Anterior cingulate cortex (tissue), 58 donors: ENCODE measurements at regions not wholly inside any gene's neighbourhood (a gene's known extent, or its start where the extent isn't known, plus 50 kb on each side); places are given as distances from the start of the nearest gene placed in this dataset.

Experiments used
- DNase-seq, 58 donors: peaks; one replicate each; lab custom pipeline; 2025; lab: John Stamatoyannopoulos, UW

GRCh38 chr16:86181526-86181925, 282.6 kb downstream of the IRF8 start:
- DNase-seq, result no peak

GRCh38 chr16:86184185-86184584, 285.2 kb downstream of the IRF8 start:
- no peak for DNase-seq

DNA sequence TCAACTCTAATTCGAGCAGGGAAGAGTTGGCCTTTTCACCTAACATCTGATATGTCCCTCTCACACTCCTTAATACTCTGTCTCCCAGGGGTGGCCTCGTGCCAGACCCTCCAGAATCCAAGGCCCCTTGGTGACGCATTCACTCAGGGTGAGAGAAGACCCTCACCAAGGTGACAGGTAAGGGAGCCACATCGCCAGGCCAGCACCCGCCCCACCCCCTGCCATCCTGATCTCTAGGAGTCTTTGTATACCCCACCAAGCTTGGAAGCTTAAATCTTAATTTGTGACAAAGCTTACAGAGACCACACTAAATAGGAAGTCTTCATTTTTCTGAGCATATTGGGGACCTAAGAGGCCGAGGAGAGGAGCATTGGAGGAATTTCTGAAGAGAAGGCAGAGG, 286.1 kb downstream of the IRF8 start:
- no peak for DNase-seq

DNA sequence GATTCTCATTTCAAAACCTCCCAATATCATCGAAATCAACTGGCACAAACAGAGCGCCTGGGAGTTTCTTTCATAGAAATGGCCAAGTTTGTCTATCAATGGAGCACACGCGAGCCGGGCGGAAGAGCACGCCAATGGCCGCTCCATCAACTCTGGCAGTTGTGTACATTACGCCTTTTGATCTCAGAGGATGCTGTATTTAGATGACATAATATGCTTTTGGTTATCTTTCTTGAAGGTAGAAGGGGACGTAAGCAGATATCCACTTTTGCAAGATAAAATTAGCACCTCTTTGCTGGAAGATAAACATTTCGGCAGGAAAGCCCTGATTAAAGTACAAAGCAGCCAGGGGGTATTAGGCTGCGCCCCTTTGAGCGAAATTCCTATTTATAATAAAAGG, 287.4 kb downstream of the IRF8 start:
- DNase-seq, result no peak

- DNase-seq, result no peak
Observed at GRCh38 chr16:86189934-86190333, 291.0 kb downstream of the IRF8 start.

DNA sequence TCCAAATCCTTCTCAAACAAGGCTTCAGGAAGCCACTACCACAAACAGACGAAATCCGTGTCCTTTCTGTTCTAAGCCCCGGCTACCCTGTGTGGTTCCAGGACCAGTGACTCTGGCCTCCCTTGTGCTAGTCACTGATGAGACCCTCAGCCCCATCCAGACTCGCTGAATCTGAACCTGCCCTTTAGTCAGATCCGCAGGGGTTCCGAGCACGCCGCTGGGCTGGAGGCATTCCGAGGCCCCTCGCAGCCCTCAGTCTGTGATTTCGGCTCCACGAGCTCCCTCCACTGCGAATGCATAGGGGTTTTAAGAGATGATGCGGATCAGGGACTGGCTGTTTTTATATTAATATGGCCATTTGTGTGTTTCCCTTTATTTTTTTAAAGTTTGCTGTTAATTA, 292.7 kb downstream of the IRF8 start:
- DNase-seq, result no peak

DNA sequence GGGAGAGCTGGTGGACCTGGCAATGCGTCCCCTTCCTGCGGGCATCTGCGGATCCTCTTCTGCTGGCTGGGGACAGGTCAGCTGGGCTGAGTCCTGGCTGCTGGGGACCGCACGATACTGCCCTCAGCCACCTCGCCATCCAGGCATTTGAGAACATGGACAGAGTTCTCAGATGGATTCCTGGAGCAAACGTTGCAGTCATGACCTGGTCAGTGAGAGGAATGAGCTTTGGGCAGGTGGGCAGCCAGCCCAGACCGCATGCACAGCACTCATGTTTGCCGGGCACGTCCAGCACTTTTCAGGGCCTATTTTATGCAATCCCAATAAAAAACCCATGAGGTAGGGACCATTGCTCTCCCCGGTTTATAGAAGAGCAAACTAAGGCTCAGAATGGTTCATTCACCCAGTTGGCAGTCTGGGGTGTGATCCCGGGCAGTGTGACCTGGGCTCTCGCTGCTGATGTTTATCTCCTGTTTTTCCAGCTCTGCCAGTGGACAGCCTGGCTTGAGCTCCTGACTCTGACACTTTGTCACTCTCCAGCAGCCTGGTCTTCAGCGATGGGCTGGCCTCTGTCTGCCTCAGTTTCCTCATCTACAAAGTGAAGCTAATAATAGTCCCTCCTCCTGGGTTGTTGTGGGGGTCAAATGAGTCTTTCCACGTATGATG, 294.7 kb downstream of the IRF8 start:
- DNase-seq, result no peak

- DNase-seq, result no peak
Observed at GRCh38 chr16:86195863-86196630, 297.1 kb downstream of the IRF8 start.

- no peak for DNase-seq
Observed at GRCh38 chr16:86196687-86197391, 297.9 kb downstream of the IRF8 start.

GRCh38 chr16:86198206-86199118, 299.5 kb downstream of the IRF8 start:
- DNase-seq, result no peak

DNA sequence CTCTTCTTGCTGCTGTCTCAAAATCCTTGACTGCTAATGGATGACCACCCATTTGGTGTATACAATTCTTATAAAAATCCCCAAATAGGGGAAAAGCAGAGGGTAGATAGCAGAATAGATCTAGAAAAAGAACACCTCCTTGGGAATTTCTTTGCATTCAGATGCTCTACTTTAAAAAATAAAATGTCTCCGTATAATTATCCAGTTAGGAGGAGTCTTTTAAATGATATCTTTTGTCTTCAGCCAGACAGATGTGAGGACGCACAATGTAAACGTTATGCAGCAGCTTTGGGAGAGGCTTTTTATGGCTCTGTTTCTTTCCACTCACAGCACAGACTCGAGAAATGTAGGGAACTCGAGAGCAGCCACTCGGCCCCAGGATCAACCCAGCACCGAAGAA, 300.2 kb downstream of the IRF8 start:
- no peak for DNase-seq

GRCh38 chr16:86199871-86200695, 301.1 kb downstream of the IRF8 start:
- DNase-seq, result no peak

DNA sequence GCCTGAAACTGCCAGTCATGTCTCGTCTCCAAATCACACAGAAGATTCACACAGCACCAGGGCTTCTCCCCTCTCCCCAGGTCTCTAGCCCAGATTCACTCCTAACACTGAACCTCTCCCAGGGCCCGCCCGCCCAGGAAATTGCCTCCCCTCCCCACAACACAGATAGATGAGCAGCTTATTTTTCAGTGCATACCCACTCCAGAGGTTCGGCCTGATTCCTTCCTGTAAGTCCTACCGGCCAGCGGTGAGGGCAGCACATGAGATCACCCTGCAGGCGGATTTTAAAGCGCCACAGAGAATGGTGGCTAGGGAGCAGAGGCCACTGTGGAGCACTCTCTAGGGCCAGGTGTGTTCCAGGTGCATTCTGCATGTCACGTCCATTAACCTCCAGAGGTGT, 301.8 kb downstream of the IRF8 start:
- no peak for DNase-seq

DNA sequence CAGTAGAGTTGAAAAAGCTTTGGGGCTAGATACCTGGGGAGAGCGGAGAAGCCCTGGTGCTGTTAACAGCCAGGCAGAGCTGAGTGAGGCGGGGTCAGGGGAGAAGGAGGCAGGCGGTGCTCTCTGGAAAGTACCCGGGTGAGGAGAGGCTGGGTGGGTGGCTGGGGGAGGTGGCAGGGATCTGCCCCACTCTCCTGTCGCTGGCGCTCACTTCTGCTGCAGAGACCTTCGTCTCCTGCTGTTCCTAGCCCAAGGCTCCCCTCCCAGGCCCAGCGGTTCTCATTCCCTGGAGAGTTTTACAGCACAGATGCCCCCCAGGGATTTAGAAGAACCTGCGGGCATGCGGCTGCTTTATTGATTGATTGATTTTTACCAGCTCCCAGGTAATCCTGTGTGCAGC, 302.8 kb downstream of the IRF8 start:
- DNase-seq, result no peak

DNA sequence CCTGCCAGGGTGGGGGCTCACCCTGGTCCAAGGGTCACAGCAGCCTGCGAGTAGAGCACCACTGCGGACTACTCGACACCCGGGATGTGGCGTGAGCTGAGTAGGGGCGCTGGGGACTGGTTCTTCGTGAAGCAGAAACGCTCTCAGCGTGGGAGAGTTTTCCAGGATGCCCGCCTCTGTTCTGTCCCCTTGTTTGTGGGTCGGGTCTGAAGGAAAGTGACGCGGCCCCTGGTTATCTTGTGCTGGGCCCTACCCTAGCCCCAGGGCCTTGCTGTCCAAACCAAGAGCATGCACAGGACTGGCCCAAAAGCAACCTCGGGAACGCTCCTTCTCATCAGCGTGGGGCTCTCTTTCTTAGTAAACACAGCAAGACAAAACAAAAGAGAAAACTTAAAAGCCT, 303.3 kb downstream of the IRF8 start:
- DNase-seq, result no peak

DNA sequence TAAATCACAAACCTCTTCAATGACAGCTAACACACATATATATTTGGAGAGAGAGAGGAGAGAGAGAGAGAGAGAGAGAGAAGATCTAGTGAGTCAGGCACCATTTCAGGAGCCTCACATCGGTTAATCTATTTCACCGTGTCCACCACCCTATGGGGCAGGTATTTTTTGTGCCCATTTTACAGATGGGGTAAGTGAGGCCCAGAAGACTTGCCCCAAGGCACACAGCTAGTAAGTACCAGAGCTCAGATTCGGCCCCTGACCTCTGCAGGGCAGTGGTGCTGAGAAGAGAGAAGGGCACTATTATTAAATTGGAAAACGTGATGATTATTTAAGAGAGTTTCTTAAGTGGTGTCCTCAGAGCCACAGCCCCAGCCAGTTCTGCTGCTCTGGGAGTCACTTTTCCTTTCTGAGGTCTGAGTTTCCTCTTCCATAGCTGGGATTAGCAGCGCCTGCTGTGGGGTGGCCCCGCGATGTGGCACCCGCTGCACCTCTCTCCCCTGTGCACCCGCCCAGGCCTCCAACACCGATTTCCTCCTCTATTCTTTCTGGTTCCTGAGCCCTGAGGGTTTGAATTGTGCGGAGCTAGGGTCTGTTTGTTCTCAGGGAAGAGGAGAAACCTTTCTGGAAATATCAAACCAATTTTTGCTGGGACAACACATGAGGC, 303.9 kb downstream of the IRF8 start:
- no peak for DNase-seq

DNA sequence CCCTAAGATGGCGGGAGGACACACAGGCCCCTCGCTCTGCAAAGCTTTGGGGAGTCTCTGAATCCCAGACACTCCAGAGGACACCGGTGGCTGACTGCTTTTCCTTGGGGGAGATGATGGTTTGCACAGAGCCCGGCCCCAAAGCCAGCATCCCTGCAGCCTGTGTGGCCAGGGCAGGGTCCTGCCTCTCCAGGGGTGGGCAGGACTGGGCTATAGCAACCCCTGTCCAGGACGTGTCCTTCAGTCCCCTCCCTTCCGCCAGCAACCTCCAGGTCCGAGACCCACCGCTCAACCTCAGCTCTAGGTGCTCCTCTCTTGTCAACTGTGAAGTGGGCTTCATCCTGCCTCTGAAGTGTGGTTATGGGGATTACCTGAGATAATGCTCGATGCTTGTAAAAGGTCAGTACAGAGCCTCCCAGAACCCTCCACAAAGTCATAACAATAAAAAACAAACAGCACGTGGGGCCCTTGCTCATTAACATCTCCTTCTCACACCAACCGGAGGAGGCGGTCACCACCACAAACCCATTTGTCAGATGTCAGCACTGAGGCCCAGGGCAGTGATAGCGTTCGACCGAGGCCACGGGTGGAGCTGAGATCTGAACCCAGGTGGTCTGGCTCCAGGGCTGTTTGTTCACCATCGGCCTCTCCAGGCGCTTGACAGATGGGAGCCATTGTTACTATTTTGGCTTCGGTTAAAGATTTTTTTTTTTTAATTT, 304.8 kb downstream of the IRF8 start:
- DNase-seq, result no peak

DNA sequence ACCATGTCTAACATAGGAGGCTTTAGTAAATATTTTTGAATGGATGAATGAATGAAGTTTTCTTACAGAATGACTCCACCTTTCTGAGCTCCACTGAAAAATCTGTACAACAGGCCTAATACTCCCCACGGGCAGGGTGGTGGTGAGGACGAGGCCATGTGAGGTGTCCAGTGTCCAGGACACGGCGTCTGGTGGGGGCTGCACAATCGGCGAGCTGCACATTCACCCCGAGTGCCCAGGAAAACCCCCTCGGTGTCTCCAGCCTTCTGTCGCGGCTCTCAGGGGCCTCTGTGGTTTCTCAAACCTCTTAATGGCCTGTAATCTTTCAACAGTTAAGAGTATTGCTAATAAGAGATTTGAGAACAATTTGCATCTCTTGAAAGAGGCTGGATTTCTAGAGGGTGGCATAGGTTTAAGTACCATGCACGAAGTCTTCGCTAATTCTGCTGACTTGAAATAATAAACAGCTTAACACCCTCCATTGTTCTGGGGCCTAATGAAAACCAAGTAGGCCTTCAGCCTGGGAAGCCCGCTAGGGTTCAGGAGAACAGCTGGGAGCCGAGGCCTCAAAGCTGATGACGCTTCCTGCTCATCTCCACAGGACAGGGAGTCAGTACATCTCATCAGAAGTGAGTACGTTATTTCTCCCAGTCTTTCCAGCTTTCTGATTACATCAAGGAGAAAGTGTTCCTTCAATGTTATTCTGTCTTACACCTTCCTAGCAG, 304.6 kb upstream of the FOXF1 start:
- no peak for DNase-seq
